ENCODE measurements at regions not wholly inside any gene's neighbourhood (a gene's known extent, or its start where the extent isn't known, plus 50 kb on each side); places are given as distances from the start of the nearest gene placed in this dataset.

DNA sequence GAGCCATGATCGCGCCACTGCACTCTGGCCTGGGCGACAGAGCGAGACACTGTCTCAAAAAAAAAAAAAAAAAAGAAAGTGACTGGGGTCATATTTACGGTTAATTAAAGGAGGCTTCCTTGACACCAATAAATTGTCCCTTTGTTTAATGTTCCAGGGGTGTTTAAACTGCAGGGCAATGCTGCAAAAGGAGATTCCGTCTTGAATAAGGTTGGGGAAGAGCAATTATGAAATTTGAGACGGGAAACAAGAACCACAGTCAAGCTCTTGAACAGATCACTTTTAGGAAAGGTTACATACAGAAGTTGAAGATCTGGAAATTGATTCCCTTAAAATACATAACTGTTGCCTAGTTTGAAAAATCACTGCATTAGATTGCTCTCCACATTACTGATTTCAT is 292.9 kb downstream of the DAD1 start:
- H4K20me1 ChIP-seq (ENCODE audit: insufficient read depth, low read length) = no peaks in the 10 kb centered on the region
- WGBS (ENCODE audit: insufficient coverage) = 56% methylated on average over 2 of the region's 7 CpGs
- no peaks in the 10 kb centered on the region for H3K27me3 ChIP-seq (ENCODE audit: control insufficient read depth in 2 of 2, insufficient read depth in 2 of 2, low read length in 2 of 2)
- intact Hi-C loops (cut with micrococcal nuclease) = no loop called here
- no peak overlapping the region for H3K4me2 ChIP-seq (replicated peaks; ENCODE audit: extremely low read depth, low read length, poor library complexity, severe bottlenecking)
- no peaks in the 10 kb centered on the region for H3K9me3 ChIP-seq (replicated peaks in 1 of 2; ENCODE audit: control insufficient read depth in 1 of 2, insufficient read depth in 1 of 2, low read length in 2 of 2)
- Mint-ChIP-seq H3K4me3 (no peak overlapping the region), H3K36me3 (no peaks in the 10 kb centered on the region), H3K9me3 (no peaks in the 10 kb centered on the region), H3K4me1 (no peaks in the 10 kb centered on the region), H3K27me3 (ENCODE audit: low read depth in 3 of 3) (peaks cover 0 to 5% (median 0%) of the 10 kb centered on the region in 3 donors), H3K27ac (no peak overlapping the region)
- DNase-seq = no peak
- H3K79me2 ChIP-seq (ENCODE audit: insufficient read depth, low read length) = no peaks in the 10 kb centered on the region
- no peak overlapping the region for H3K4me3 ChIP-seq (replicated peaks in 1 of 3; ENCODE audit: low read depth in 2 of 3, low read length in 3 of 3)
- TF ChIP-seq, protein P1, sequence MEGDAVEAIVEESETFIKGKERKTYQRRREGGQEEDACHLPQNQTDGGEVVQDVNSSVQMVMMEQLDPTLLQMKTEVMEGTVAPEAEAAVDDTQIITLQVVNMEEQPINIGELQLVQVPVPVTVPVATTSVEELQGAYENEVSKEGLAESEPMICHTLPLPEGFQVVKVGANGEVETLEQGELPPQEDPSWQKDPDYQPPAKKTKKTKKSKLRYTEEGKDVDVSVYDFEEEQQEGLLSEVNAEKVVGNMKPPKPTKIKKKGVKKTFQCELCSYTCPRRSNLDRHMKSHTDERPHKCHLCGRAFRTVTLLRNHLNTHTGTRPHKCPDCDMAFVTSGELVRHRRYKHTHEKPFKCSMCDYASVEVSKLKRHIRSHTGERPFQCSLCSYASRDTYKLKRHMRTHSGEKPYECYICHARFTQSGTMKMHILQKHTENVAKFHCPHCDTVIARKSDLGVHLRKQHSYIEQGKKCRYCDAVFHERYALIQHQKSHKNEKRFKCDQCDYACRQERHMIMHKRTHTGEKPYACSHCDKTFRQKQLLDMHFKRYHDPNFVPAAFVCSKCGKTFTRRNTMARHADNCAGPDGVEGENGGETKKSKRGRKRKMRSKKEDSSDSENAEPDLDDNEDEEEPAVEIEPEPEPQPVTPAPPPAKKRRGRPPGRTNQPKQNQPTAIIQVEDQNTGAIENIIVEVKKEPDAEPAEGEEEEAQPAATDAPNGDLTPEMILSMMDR (IDR thresholded peaks at IDR 0.05) = no peak
- H3K4me1 ChIP-seq (ENCODE audit: control insufficient read depth in 1 of 2, insufficient read depth in 2 of 2, low read length in 2 of 2) = no peaks in the 10 kb centered on the region
- H3K36me3 ChIP-seq (replicated peaks in 1 of 2; ENCODE audit: control insufficient read depth in 1 of 2, insufficient read depth in 2 of 2, low read length in 2 of 2) = no peaks in the 10 kb centered on the region
- no peak overlapping the region for H2AFZ ChIP-seq (ENCODE audit: insufficient read depth, low read depth, low read length, poor library complexity, severe bottlenecking)
- H3K27ac ChIP-seq (ENCODE audit: low read depth in 1 of 2, low read length in 2 of 2) = no peak overlapping the region
- H3K9ac ChIP-seq (ENCODE audit: insufficient read depth, low read length, poor library complexity, severe bottlenecking) = no peak overlapping the region

DNA sequence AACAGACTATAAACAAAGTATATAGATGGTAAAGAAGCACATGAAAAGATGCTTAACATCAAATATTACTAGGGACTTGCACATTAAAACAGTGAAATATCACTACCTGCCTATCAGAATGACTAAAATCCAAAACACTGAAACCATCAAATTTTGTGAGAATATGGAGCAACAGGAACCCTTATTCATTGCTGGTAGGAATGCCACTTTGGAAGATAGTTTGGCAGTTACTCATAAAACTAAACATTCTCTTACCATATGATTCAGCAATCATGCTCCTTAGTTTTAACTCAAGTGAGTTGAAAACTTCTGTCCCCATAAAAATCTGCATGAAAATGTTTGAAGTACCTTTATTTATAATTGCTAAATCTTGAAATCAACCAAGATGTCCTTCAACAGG is 297.6 kb downstream of the DAD1 start:
- H2AFZ ChIP-seq (ENCODE audit: insufficient read depth, low read depth, low read length, poor library complexity, severe bottlenecking) = no peak overlapping the region
- no peaks in the 10 kb centered on the region for H3K36me3 Mint-ChIP-seq
- no peaks in the 10 kb centered on the region for H3K9me3 ChIP-seq (replicated peaks in 1 of 2; ENCODE audit: control insufficient read depth in 1 of 2, insufficient read depth in 1 of 2, low read length in 2 of 2)
- H3K9me3 Mint-ChIP-seq = no peaks in the 10 kb centered on the region
- H3K4me2 ChIP-seq (replicated peaks; ENCODE audit: extremely low read depth, low read length, poor library complexity, severe bottlenecking) = no peak overlapping the region
- H3K36me3 ChIP-seq (replicated peaks in 1 of 2; ENCODE audit: control insufficient read depth in 1 of 2, insufficient read depth in 2 of 2, low read length in 2 of 2) = no peaks in the 10 kb centered on the region
- no peaks in the 10 kb centered on the region for H3K4me1 ChIP-seq (ENCODE audit: control insufficient read depth in 1 of 2, insufficient read depth in 2 of 2, low read length in 2 of 2)
- TF ChIP-seq, protein P1 (IDR thresholded peaks at IDR 0.05) = no peak
- H3K79me2 ChIP-seq (ENCODE audit: insufficient read depth, low read length) = no peaks in the 10 kb centered on the region
- intact Hi-C loops (cut with micrococcal nuclease) = no loop called here
- DNase-seq = no peak
- H3K4me1 Mint-ChIP-seq = no peaks in the 10 kb centered on the region
- no peak overlapping the region for H3K27ac ChIP-seq (ENCODE audit: low read depth in 1 of 2, low read length in 2 of 2)
- H3K4me3 Mint-ChIP-seq = no peak overlapping the region
- no peak overlapping the region for H3K9ac ChIP-seq (ENCODE audit: insufficient read depth, low read length, poor library complexity, severe bottlenecking)
- no peak overlapping the region for H3K27ac Mint-ChIP-seq
- H3K27me3 Mint-ChIP-seq (ENCODE audit: low read depth in 3 of 3) = peaks cover 0 to 1% (median 0%) of the 10 kb centered on the region in 3 donors
- H3K4me3 ChIP-seq (replicated peaks in 1 of 3; ENCODE audit: low read depth in 2 of 3, low read length in 3 of 3) = no peak overlapping the region
- no peaks in the 10 kb centered on the region for H4K20me1 ChIP-seq (ENCODE audit: insufficient read depth, low read length)
- no peaks in the 10 kb centered on the region for H3K27me3 ChIP-seq (ENCODE audit: control insufficient read depth in 2 of 2, insufficient read depth in 2 of 2, low read length in 2 of 2)

Measured in CD14-positive monocyte (primary cell).